Kidney (tissue), 13 donors: ENCODE measurements at regions not wholly inside any gene's neighbourhood (a gene's known extent, or its start where the extent isn't known, plus 50 kb on each side); places are given as distances from the start of the nearest gene placed in this dataset. TPM values are rescaled to one million over a fixed set of nuclear protein-coding genes. Genes with fewer than 3 reads are reported as not detected.

Experiments
- DNase-seq, 5 donors: peaks; one replicate each; pipeline ENCODE4 v3.0.0-alpha.2; 2013 to 2020
- FAIRE-seq: peaks from 2 replicates; lab custom pipeline; 2012; peaks lifted over from hg19 to GRCh38; lab: Jason Lieb, UNC
- H3K27ac ChIP-seq, 2 donors: one replicate each; pipeline ENCODE4 v1.7.0; 2013; ENCODE audit warnings: low read depth in 2 of 2, low read length in 2 of 2, inconsistent platforms in 1 of 2
- H3K27me3 ChIP-seq: one replicate; pipeline ENCODE4 v1.7.1; 2013; ENCODE audit warnings: low read length, inconsistent platforms; ENCODE audit not compliant: control insufficient read depth, insufficient read depth
- H3K36me3 ChIP-seq, 3 donors: one replicate each; pipeline versions ENCODE4 v1.7.0 to v1.7.1; 2013; ENCODE audit warnings: low read length in 3 of 3, control low read depth in 1 of 3, inconsistent platforms in 1 of 3; ENCODE audit not compliant: insufficient read depth in 3 of 3, control insufficient read depth in 2 of 3
- H3K4me1 ChIP-seq, 3 donors: one replicate each; pipeline versions ENCODE4 v1.7.0 to v1.7.1; 2013; ENCODE audit warnings: low read length in 3 of 3, inconsistent platforms in 1 of 3, low read depth in 1 of 3; ENCODE audit not compliant: control insufficient read depth in 2 of 3, insufficient read depth in 2 of 3
- H3K4me3 ChIP-seq, 3 donors: one replicate each; pipeline versions ENCODE4 v1.7.0 to v1.8.1; 2013; ENCODE audit warnings: low read length in 3 of 3, control low read depth in 1 of 3, inconsistent platforms in 1 of 3
- H3K9ac ChIP-seq, 3 donors: one replicate each; pipeline versions ENCODE4 v1.7.0 to v1.7.1; 2013; ENCODE audit warnings: low read length in 3 of 3, control low read depth in 1 of 3, inconsistent platforms in 1 of 3
- H3K9me3 ChIP-seq, 3 donors: one replicate each; pipeline versions ENCODE4 v1.7.0 to v1.7.1; 2013; ENCODE audit warnings: low read length in 3 of 3, control low read depth in 1 of 3, inconsistent platforms in 1 of 3; ENCODE audit not compliant: control insufficient read depth in 2 of 3, insufficient read depth in 1 of 3
- CTCF ChIP-seq: IDR thresholded peaks from 3 replicates; pipeline ENCODE4 v1.5.1; 2012; ENCODE audit warnings: mild to moderate bottlenecking, moderate library complexity, borderline replicate concordance; ENCODE audit not compliant: insufficient read depth; ENCODE audit errors: extremely low read depth
- intact Hi-C: fragments of 100-400 bp; cut with DNase I; formaldehyde crosslinking; loops from one replicate; pipeline ENCODE4 v1.11.1; 2022
- microRNA-seq: library from miRNA; unstranded; fragments of <30 nt; microRNA quantifications from one replicate; pipeline ENCODE4 v1.2.0, GENCODE V29; 2020
- donor health status: control.
- donor health status: control.
- donor health status: control.
- donor health status: control.
- donor health status: control.
- donor health status: DM: yes; HTN: yes; CAD: no.
- donor health status: Normal renal cell carcinoma (clear cell type).

- no peaks in the 10 kb centered on the region for H3K27me3 ChIP-seq
- H3K4me1 ChIP-seq, result no peaks in the 10 kb centered on the region
- intact Hi-C loops, result no loop called here
- no peaks in the 10 kb centered on the region for H3K9me3 ChIP-seq
- TF ChIP-seq CTCF, result no peak
- DNase-seq (no peak), FAIRE-seq (no peak)
- H3K4me3 ChIP-seq, result no peak overlapping the region
- no peak overlapping the region for H3K27ac ChIP-seq
- no peak overlapping the region for H3K9ac ChIP-seq
- H3K36me3 ChIP-seq, result no peaks in the 10 kb centered on the region
Observed at GRCh38 chr14:47730296-47730695, 54.9 kb upstream of the MDGA2 start.

Small RNA genes lying in the stretch of these regions (microRNA-seq; reads per million reads assigned to microRNA genes)
- not detected for gene MIR548Y
